GM18519 (cell line): ENCODE measurements at regions not wholly inside any gene's neighbourhood (a gene's known extent, or its start where the extent isn't known, plus 50 kb on each side); places are given as distances from the start of the nearest gene placed in this dataset.

Experiments
- ATAC-seq: cut with Tn5 transposase; IDR thresholded peaks from one replicate; pipeline ENCODE4 v1.9.1; 2021; ENCODE audit warnings: mild to moderate bottlenecking, moderate library complexity; ENCODE audit not compliant: unreplicated experiment, low FRiP score

DNA sequence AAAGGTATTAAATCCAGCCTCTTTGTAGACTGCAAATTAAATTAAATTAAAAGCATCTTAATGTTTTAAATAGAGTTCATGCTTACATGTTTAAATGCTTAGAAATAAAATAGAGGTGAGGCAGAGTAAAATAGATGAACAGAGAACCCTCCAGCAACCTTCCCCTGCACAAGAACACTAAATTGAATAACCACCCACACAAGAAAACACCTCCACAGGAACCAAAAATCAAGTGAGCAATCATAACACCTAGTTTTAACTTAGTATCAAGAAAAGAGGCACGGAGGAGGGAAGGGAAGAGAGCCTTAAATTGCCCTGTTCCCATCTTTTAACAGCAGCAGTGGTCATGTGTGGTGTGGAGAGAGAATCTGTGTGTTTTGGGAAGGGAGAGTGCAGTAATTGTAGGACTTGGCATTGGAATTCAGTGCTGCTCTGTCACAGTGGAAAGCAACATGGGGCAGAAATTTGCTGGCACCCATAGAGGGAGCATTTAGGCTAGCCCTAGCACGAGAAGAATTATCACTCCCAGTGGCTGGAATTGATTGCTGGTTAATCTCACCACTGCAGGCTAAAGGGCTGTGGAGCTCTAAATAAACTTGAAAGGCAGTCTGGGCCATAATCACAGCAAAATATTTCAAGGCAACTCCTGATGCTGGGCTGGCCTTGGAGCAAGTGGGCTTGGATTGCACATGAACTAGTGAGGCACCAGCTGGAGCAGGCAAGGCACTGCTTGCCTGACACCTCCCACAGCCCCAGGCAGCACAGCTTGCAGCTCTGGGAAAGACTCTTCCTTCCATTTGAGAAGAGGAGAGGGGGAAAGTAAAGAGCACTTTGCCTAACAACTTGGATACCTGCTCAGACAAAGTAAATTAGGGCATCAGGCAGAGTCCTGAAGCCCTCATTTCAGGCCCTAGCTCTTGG is 1478.8 kb downstream of the NCAM2 start:
- ATAC-seq = no peak

DNA sequence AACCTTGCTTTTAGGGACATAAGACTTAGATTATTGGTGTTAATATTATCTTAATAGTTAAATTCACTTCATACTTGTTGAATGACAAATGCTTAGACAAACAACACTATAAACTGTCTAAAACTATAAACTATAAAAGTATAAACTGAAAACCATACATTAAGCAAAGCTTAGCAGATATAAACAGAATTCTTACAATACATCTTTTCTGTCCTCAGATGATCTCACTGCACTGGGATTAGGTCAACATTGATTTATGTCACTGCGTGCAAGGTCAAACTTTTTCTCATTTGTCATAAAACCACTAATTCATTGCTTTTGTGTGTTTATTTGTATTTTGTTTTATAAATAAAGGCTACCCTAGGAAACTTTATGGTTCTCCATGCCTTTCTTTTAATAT is 1491.8 kb downstream of the NCAM2 start:
- ATAC-seq = no peak

DNA sequence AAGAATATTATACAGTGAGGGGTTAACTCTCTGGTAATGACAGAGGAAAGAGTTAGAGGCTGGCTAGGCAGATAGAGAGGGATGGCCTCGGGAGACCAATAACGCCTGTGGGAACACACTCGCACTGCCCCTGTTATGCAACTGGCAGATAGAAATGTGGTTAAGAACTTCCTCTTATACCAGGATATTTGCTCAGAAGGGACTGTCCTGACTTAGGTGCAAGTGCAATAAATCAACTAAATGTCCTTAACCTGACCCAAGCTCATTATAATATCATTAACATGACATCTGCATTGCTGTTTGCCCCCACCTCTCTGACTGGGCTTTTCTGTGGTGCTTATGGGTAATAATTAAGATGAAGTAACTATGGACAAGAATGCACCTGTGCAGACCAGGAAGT is 1518.0 kb downstream of the NCAM2 start:
- no peak for ATAC-seq

DNA sequence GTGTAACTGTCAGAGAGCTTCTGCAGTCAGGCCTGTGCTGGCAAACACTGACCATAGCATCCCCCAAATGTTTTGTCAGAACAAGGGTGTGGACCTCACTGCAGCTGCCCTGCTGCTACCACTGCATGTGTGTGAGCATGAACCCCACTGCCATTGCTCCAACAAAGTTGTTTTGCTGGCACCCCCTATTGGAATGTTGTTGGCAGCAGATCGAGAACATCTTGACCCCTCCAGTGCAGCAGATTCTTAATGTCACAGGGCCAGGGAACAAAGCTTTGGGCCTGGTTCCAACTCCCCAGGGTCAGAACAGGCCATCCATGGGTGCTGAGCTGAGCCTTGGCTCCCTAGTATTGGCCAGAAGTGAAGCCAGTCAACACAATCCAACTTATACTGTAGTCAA is 1537.4 kb downstream of the NCAM2 start:
- ATAC-seq = no peak

- ATAC-seq = no peak
These were observed 1538.3 kb downstream of the NCAM2 start for GRCh38 chr21:22536509-22536908.

DNA sequence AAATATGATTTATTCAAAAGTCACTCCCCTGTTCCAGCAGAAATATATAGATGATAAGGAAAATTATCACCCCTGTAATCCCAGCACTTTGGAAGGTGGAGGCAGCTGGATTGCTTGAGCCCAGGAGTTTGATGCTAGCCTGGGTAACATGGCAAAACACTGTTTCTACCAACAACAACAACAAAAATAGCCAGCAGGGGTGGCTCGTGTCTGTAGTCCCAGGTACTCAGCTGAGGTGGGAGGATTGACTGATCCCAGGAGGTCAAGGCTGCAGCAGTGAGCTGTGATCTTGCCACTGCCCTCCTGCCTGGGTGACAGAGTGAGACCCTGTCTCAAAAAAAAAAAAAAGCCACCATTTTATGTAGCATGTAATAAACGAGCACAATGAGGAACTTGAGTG is 1546.5 kb downstream of the NCAM2 start:
- ATAC-seq = no peak

GRCh38 chr21:22552390-22552789 is 1554.2 kb downstream of the NCAM2 start:
- no peak for ATAC-seq

DNA sequence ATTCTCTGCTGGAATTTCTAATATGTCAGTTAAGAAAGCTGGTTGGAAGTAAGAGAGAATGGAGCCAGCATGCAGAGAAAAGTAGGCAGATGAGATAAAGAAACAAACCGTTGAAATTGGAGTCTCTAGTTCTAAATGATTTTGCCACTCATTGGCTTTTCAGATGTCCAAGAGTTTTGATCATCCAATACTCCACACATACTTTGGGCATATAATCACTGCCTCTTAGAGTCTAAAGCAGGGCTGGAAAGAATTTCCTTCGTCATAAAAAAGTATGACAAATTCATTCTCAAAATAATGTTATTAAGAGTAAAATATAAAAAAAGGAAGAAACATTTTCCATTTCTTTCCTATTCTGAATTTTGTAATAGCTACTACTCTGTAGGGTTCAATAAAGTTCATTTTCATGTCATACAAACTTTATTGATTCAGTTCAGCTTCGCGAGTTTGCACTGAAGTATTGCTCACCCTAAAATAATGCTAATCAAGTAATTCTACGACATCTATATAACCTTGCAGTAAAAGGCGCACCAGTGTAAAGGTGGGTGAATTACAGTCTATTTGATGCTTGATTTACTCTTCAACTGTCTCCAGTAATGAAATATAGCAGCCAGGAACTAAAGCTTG is 1556.6 kb downstream of the NCAM2 start:
- no peak for ATAC-seq

GRCh38 chr21:22556829-22557228 is 1558.6 kb downstream of the NCAM2 start:
- no peak for ATAC-seq

DNA sequence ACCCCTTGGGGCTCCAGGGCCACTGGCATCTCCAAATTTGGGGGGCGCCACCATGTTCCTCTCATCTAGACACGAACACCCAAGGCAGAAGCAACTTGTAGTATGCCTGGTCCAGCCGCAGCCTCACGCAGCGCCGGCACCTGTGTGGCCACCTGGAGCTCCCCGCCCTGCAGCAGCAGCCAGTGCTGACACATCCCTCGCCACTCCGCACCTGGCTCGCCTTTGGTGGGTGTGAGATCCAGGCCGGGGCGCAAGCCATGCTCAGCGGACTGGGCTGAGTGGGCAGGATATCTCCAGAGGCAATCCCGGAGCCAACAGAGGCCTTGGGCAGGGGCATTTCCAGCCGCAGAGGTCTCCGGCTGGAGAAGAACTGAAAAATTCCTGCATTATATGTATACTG is 1563.7 kb downstream of the NCAM2 start:
- no peak for ATAC-seq

DNA sequence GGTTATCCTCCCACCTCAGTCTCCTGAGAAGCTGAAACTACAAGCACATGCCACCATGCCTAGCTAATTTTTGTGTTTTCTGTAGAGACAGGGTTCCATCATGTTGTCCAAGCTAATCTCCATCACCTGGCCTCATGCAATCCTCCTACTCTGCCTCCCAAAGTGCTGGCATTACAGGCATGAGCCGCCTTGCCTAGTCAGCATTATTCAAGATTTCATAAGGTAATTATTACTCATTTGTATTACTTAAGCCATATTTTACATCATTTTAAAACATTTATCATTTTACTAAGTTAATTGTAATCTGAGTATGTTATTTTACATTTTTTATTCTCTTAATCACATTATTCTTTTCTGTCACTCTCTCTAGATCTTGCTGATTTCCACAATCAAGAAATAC is 1575.6 kb downstream of the NCAM2 start:
- ATAC-seq = no peak

DNA sequence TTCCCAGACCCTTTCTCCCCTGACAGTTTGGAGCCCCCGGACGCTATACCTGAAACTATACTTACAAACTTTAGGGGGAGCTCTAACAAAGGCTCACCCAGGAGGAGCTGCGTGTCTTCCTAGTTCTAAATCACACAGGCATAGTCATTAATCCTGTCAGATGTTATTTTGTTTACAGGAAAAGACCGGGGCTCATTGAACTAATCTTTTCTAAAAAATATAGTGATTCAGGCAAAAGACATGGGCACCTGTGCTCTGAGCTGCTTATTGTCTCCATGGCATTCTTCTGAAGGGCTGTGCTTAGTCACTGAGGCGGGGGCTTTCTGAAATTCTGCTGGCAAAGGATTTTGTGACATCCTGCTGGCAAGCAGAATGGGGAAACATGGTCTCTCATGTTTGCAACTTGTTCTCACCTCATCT is 1577.0 kb downstream of the NCAM2 start:
- ATAC-seq = no peak

- no peak for ATAC-seq
These were observed 1581.5 kb downstream of the NCAM2 start for GRCh38 chr21:22579741-22580140.

DNA sequence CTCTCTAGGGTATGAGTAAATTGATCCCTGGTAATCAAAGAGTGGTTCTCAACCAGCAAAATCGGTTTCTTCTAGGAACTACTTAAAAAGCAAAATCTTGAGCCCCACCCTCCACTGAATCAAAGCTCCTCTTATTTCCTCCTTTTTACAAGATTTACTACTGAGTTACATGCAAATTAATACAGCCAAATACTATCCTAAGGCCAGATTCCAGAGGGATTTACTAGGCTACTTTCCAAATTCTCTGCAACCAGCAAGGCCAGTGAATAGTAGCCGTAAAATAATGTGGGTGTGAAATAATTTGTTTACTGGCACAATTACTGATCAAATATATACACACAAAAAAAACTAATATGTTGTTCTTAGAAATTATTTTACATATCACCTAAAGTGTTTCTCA is 1583.8 kb downstream of the NCAM2 start:
- ATAC-seq = no peak

DNA sequence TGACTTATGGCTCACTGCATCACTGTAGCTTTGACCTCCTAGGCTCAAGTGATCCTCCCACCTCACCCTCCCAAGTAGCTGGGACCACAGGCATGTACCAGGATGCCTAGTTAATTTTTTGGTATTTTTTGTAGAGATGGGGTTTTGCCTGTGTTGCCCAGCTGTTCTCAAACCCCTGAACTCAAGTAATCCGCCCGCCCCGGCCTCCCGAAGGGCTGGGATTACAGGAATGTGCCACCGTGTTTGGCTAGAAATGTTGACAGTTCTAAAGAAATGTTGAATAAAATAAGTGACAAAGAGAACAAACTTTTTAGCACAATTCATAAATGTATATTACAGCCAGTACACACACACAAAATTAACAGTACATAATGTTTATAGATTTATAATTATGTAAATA is 1586.1 kb downstream of the NCAM2 start:
- ATAC-seq = no peak

- ATAC-seq = no peak
These were observed 1587.3 kb downstream of the NCAM2 start for GRCh38 chr21:22585558-22585957.

DNA sequence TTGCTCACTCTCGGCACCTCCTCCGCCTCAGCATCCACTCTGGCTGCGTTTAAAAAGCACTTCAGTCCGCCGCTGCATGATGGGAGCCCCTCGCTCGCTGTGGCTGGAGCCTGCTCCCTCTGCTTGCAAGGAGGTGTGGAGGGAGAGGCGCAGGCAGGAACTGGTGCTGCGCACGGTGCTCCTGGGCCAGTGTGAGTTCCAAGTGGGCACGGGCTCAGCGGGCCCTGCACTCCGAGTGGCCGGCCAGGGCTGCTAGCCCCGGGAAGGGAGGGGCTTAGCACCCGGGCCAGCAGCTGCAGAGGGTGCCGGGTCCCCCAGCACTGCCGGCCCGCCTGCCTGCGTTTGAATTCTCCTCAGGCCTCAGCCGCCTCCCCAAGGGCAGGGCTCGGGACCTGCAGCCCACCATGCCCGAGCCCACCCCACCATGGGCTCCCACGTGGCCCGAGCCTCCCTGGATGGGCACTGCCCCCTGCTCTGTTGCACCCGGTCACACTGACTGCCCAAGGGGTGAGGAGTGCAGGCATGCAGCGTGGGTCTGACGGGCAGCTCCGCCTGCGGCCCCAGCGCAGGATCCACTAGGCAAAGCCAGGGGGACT is 1599.5 kb downstream of the NCAM2 start:
- no peak for ATAC-seq

DNA sequence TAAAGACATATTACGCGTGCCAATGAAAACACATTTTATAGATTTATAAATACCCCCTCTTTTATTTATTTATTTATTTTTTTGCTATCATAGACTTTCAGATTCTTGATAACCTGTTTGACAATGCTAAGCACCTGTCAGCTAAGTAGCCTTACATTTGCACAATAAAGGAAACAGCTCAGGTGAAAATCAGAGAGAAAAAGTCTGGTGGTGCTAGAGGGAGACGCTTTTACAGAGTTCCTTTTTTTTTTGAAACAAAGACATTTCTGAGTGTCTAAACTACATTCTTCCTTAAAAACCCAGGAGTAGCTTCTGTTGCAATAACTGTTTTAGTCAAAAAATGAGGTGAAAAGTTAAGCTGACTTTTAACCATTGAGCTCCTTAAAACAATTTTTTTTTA is 1611.6 kb downstream of the NCAM2 start:
- no peak for ATAC-seq

DNA sequence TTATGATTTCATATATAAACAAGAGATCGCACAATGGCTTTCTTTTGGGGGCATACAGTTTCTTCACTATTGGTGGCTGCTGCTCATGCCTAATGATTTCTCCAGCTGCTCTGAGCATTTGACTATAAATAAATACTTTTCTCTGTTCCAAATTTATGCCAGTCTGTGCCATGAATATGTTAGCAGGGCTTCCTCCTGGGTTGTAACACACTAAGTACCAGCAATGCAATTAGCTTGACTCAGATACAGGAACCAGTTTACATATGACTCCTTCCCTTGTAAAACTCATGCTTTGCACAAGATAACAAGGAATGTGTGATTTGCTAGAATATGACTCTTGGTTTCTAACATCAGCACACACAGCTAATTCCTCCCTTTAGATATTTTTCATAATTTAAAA is 1629.7 kb downstream of the NCAM2 start:
- no peak for ATAC-seq

DNA sequence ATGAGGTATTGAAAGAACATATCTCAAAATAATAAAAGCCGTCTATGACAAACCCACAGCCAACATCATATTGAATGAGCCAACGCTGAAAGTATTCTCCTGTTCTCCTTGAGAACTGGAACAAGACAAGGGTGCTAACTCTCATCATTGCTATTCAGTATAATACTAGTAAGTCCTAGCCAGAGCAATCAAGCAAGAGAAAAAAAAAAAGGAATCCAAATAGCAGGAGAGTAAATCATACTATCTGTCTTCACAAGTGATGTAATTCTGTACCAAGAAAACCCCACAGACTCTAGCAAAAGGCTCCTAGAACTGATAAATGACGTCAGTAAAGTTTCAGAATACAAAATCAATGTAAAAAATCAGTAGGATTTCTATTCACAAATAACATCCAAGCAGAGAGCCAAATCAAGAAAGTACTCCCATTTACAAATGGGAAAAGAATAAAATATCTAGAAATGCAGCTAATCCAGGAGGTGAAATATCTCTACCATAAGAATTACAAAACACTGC is 1632.8 kb downstream of the NCAM2 start:
- no peak for ATAC-seq

DNA sequence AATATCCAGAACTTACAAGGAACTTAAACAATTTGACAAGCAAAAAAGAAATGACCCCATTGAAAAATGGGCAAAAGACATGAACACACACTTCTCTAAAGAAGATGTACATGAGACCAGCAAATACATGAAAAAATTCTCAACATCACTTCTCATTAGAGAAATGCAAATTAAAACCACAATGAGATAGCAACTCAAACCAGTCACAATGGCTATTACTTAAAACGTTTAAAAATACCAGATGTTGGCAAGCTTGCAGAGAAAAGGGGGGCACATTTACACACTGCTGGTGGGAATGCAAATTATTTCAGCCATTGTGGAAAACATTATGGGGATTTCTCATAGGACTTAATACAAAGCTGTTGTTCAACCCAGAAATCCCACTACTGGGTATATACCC is 1634.0 kb downstream of the NCAM2 start:
- ATAC-seq = no peak
